A549 (cell line): ENCODE measurements at regions not wholly inside any gene's neighbourhood (a gene's known extent, or its start where the extent isn't known, plus 50 kb on each side); places are given as distances from the start of the nearest gene placed in this dataset.

Experiments used
- CHD2 ChIP-seq: fragments of 150-350 bp; IDR thresholded peaks from 2 replicates; pipeline ENCODE4 v1.6.1; 2014; ENCODE audit warnings: low read length; ENCODE audit not compliant: partially characterized antibody
- CTCF ChIP-seq: fragments of >200 bp; sonication (Bioruptor Twin); formaldehyde crosslinking; IDR thresholded peaks from 3 replicates; pipeline ENCODE4 v1.5.1; 2016
- HMGXB4 ChIP-seq: fragments of 250-450 bp; sonication (Bioruptor Pico); IDR thresholded peaks from 2 replicates; pipeline ENCODE4 v1.5.0; 2021; ENCODE audit warnings: mild to moderate bottlenecking, moderate library complexity, borderline replicate concordance
- KDM1A ChIP-seq: fragments of 200-600 bp; sonication (generic); IDR thresholded peaks from 2 replicates; pipeline ENCODE4 v1.6.1; 2016; ENCODE audit warnings: low read depth, mild to moderate bottlenecking
- KDM5A ChIP-seq: fragments of 200-600 bp; sonication (generic); IDR thresholded peaks from 2 replicates; pipeline ENCODE4 v1.6.1; 2016; ENCODE audit warnings: antibody characterized with exemption, mild to moderate bottlenecking
- MAZ ChIP-seq: fragments of 150-350 bp; IDR thresholded peaks from 2 replicates; pipeline ENCODE4 v1.6.1; 2014; ENCODE audit warnings: antibody characterized with exemption, low read depth, low read length, borderline replicate concordance
- MYC ChIP-seq: IDR thresholded peaks from 2 replicates; pipeline ENCODE4 v1.6.1; 2012; ENCODE audit warnings: mild to moderate bottlenecking, inconsistent platforms, low read length, improper control_type of control experiment, borderline replicate concordance
- POLR2A ChIP-seq: IDR thresholded peaks from 2 replicates; pipeline ENCODE4 v1.6.1; 2012; ENCODE audit warnings: mild to moderate bottlenecking, low read length
- RNF2 ChIP-seq: fragments of 200-600 bp; sonication (generic); IDR thresholded peaks from 2 replicates; pipeline ENCODE4 v1.6.1; 2016; ENCODE audit warnings: low read depth, mild to moderate bottlenecking, antibody characterized with exemption, moderate library complexity, borderline replicate concordance
- TF ChIP-seq, protein P1 (sequence below): fragments of 200-600 bp; sonication (generic); IDR thresholded peaks from 2 replicates; pipeline ENCODE4 v1.6.1; 2016; ENCODE audit warnings: antibody characterized with exemption, mild to moderate bottlenecking, moderate library complexity
- TF ChIP-seq, protein P2 (sequence below): fragments of 150-350 bp; IDR thresholded peaks from 2 replicates; pipeline ENCODE4 v1.6.1; 2014; ENCODE audit warnings: low read depth, mild to moderate bottlenecking, low read length

DNA sequence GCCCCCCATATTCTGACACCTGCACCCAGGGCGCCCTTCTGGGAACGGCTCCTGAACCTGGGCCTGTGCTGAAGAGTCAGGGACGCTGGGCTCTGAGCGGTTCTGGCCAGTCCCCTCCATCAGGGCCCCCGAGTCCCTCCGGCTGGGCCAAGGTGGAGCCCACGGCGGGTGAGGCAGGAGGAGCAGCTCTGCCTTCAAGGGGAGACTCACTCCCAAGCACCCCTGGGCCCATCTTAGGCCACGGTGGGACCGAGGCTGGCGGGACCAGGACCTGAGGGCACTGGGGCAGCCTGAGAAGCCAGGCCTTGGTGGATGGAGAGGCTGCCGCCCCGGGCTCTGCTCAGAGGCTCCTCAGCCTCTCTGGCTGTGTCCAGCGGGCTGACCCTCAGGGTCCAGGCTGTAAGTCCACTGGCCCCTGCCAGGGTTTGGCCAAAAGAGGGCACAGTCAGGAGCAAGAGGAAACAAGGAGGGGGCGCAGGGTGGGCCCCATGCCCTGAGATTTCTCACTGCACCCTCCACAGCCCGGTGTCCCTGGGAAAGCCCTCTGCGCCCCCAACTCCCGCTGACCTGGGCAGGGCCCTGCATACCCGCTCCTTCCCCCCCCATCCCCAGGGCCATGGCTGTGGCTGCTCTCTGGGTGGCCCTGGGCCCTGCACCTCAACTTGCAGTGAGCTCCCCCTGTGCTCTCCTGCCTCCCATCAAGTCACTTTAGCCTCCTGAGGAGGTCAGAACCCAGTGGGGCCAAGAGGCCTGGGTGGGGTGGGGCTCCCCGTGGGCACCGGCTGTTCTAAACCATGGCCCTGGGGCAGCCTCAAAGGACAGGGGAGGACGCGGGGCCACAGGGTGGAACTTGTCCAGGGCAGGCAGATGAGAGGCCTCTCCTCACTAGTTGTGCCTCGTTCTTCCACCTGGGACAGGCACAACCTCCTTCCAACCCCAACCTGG lies 266.4 kb upstream of the SFSWAP start:
- TF ChIP-seq POLR2A = no peak
- no peak for TF ChIP-seq CHD2
- TF ChIP-seq, protein P1, sequence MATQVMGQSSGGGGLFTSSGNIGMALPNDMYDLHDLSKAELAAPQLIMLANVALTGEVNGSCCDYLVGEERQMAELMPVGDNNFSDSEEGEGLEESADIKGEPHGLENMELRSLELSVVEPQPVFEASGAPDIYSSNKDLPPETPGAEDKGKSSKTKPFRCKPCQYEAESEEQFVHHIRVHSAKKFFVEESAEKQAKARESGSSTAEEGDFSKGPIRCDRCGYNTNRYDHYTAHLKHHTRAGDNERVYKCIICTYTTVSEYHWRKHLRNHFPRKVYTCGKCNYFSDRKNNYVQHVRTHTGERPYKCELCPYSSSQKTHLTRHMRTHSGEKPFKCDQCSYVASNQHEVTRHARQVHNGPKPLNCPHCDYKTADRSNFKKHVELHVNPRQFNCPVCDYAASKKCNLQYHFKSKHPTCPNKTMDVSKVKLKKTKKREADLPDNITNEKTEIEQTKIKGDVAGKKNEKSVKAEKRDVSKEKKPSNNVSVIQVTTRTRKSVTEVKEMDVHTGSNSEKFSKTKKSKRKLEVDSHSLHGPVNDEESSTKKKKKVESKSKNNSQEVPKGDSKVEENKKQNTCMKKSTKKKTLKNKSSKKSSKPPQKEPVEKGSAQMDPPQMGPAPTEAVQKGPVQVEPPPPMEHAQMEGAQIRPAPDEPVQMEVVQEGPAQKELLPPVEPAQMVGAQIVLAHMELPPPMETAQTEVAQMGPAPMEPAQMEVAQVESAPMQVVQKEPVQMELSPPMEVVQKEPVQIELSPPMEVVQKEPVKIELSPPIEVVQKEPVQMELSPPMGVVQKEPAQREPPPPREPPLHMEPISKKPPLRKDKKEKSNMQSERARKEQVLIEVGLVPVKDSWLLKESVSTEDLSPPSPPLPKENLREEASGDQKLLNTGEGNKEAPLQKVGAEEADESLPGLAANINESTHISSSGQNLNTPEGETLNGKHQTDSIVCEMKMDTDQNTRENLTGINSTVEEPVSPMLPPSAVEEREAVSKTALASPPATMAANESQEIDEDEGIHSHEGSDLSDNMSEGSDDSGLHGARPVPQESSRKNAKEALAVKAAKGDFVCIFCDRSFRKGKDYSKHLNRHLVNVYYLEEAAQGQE = no peak
- TF ChIP-seq CTCF = no peak
- TF ChIP-seq, protein P2, sequence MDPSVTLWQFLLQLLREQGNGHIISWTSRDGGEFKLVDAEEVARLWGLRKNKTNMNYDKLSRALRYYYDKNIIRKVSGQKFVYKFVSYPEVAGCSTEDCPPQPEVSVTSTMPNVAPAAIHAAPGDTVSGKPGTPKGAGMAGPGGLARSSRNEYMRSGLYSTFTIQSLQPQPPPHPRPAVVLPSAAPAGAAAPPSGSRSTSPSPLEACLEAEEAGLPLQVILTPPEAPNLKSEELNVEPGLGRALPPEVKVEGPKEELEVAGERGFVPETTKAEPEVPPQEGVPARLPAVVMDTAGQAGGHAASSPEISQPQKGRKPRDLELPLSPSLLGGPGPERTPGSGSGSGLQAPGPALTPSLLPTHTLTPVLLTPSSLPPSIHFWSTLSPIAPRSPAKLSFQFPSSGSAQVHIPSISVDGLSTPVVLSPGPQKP = no peak
- no peak for TF ChIP-seq KDM1A
- no peak for TF ChIP-seq MAZ
- no peak for TF ChIP-seq RNF2
- TF ChIP-seq KDM5A = no peak
- TF ChIP-seq MYC = no peak
- no peak for TF ChIP-seq HMGXB4 (CRISPR knock-in tag)
